Activated naive CD4-positive, alpha-beta T cell treated with anti-CD3 and anti-CD28 coated beads, Interleukin-2, amount 50 U/mL, for 24 hours (primary cell): ENCODE measurements at regions not wholly inside any gene's neighbourhood (a gene's known extent, or its start where the extent isn't known, plus 50 kb on each side); places are given as distances from the start of the nearest gene placed in this dataset.

ENCODE experiments used
- H3K27ac Mint-ChIP-seq: one replicate; pipeline ENCODE4 v1.8.0; 2021; ENCODE audit warnings: mild to moderate bottlenecking, mixed read lengths
- H3K27me3 Mint-ChIP-seq: one replicate; pipeline ENCODE4 v1.8.0; 2021; ENCODE audit warnings: mixed read lengths
- H3K36me3 Mint-ChIP-seq: one replicate; pipeline ENCODE4 v1.8.0; 2021; ENCODE audit warnings: mixed read lengths
- H3K4me1 Mint-ChIP-seq: one replicate; pipeline ENCODE4 v1.8.0; 2021; ENCODE audit warnings: mixed read lengths
- H3K4me3 Mint-ChIP-seq: one replicate; pipeline ENCODE4 v1.8.0; 2021; ENCODE audit warnings: mild to moderate bottlenecking, mixed read lengths
- H3K9me3 Mint-ChIP-seq: one replicate; pipeline ENCODE4 v1.8.0; 2021; ENCODE audit warnings: mixed read lengths

DNA sequence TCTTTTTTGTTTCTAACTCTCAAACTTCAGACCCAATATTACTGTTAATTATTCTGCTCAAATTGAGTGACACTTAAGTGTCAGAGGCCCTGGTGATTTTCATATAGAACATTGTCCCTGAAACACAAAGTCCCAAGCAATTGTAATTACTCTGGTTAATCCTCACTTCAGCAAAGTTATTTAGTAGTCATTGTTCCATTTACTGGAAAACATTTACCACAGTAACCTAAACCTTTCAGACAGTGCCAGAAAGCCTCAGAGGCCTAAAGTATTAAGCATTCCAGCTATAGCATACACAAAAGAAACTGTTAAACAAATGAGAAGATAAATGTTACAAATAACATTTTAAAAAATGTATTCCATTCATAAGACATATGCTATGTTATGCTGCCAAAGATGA lies 237.2 kb upstream of the CDH6 start:
- H3K9me3 Mint-ChIP-seq: no peaks in the 10 kb centered on the region
- no peaks in the 10 kb centered on the region for H3K4me1 Mint-ChIP-seq

GRCh38 chr5:30937070-30937469 lies 256.4 kb upstream of the CDH6 start:
- Mint-ChIP-seq H3K4me3 (no peak overlapping the region), H3K36me3 (no peaks in the 10 kb centered on the region), H3K4me1 (no peaks in the 10 kb centered on the region), H3K27me3 (no peaks in the 10 kb centered on the region), H3K9me3 (peaks cover 6% of the 10 kb centered on the region), H3K27ac (no peak overlapping the region)

More for the DNA sequence above, 237.2 kb upstream of the CDH6 start:
- Mint-ChIP-seq H3K27me3 (no peaks in the 10 kb centered on the region), H3K4me3 (no peak overlapping the region), H3K27ac (no peak overlapping the region), H3K36me3 (no peaks in the 10 kb centered on the region)

GRCh38 chr5:30933599-30933998 lies 259.9 kb upstream of the CDH6 start:
- H3K9me3 Mint-ChIP-seq: peaks cover 6% of the 10 kb centered on the region
- H3K4me3 Mint-ChIP-seq: no peak overlapping the region
- H3K27me3 Mint-ChIP-seq: no peaks in the 10 kb centered on the region

GRCh38 chr5:30932273-30933017 lies 261.0 kb upstream of the CDH6 start:
- H3K4me1 Mint-ChIP-seq: no peaks in the 10 kb centered on the region
- H3K9me3 Mint-ChIP-seq: peaks cover 6% of the 10 kb centered on the region
- H3K36me3 Mint-ChIP-seq: no peaks in the 10 kb centered on the region
- no peaks in the 10 kb centered on the region for H3K27me3 Mint-ChIP-seq
- no peak overlapping the region for H3K27ac Mint-ChIP-seq
- H3K4me3 Mint-ChIP-seq: no peak overlapping the region

More at GRCh38 chr5:30933599-30933998, 259.9 kb upstream of the CDH6 start:
- Mint-ChIP-seq H3K27ac (no peak overlapping the region), H3K4me1 (no peaks in the 10 kb centered on the region), H3K36me3 (no peaks in the 10 kb centered on the region)

GRCh38 chr5:30930736-30931135 lies 262.8 kb upstream of the CDH6 start:
- H3K36me3 Mint-ChIP-seq: no peaks in the 10 kb centered on the region
- H3K4me1 Mint-ChIP-seq: no peaks in the 10 kb centered on the region
- H3K9me3 Mint-ChIP-seq: peaks cover 1% of the 10 kb centered on the region
- no peak overlapping the region for H3K27ac Mint-ChIP-seq
- H3K4me3 Mint-ChIP-seq: no peak overlapping the region
- H3K27me3 Mint-ChIP-seq: no peaks in the 10 kb centered on the region

DNA sequence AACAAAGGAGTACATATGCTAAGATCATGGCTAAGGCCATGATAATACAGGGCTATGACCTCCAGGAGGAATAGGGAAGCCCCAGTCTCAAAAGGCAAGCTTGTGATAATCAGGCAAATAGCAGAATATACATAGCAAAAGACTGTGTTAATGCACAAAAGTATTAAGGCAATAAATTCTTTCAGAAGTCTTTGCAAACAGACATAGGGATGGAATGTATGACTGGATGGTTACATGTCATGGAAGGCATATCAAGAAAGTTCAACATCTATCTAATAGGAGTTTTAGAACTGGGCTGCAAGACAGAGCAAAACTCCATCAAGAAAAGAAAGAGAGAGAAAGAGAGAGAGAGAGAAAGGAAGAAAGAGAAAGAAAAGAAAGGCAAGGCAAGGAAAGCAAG lies 264.5 kb upstream of the CDH6 start:
- no peaks in the 10 kb centered on the region for H3K27me3 Mint-ChIP-seq
- no peak overlapping the region for H3K27ac Mint-ChIP-seq
- H3K9me3 Mint-ChIP-seq: peaks cover 7% of the 10 kb centered on the region
- no peaks in the 10 kb centered on the region for H3K36me3 Mint-ChIP-seq
- H3K4me1 Mint-ChIP-seq: no peaks in the 10 kb centered on the region
- H3K4me3 Mint-ChIP-seq: no peak overlapping the region

DNA sequence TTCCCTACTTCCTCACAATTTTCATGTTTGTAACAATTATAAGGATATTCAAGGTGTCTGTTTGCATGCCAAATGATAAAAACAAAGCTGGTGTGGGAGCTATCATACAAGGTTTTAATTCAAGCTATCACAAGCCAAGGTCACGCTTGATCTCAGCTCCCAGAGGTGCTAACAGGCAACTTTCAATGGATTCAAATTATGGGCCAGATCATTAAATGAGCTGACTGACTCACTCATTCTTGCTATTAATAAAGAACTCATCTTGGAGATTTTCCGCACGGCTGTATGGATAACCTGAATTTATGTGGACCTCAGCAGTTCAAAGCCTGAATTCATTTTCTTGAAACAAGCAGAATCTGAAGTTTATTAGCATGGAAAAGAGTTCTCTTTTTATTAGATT lies 267.3 kb upstream of the CDH6 start:
- H3K4me1 Mint-ChIP-seq: no peaks in the 10 kb centered on the region
- no peaks in the 10 kb centered on the region for H3K27me3 Mint-ChIP-seq
- H3K27ac Mint-ChIP-seq: no peak overlapping the region
- H3K4me3 Mint-ChIP-seq: no peak overlapping the region
- H3K9me3 Mint-ChIP-seq: peaks cover 12% of the 10 kb centered on the region
- no peaks in the 10 kb centered on the region for H3K36me3 Mint-ChIP-seq

- no peak overlapping the region for H3K4me3 Mint-ChIP-seq
- no peaks in the 10 kb centered on the region for H3K36me3 Mint-ChIP-seq
- H3K27ac Mint-ChIP-seq: no peak overlapping the region
- H3K27me3 Mint-ChIP-seq: no peaks in the 10 kb centered on the region
- no peaks in the 10 kb centered on the region for H3K4me1 Mint-ChIP-seq
- H3K9me3 Mint-ChIP-seq: peaks cover 12% of the 10 kb centered on the region
These were observed 272.1 kb upstream of the CDH6 start for GRCh38 chr5:30921388-30921787.

GRCh38 chr5:30918171-30918570 lies 275.3 kb upstream of the CDH6 start:
- Mint-ChIP-seq H3K9me3 (no peaks in the 10 kb centered on the region), H3K4me1 (no peaks in the 10 kb centered on the region), H3K36me3 (no peaks in the 10 kb centered on the region), H3K27ac (no peak overlapping the region), H3K4me3 (no peak overlapping the region), H3K27me3 (no peaks in the 10 kb centered on the region)

- Mint-ChIP-seq H3K36me3 (no peaks in the 10 kb centered on the region), H3K4me3 (no peak overlapping the region), H3K27me3 (no peaks in the 10 kb centered on the region), H3K4me1 (no peaks in the 10 kb centered on the region), H3K9me3 (no peaks in the 10 kb centered on the region), H3K27ac (no peak overlapping the region)
These were observed 285.1 kb upstream of the CDH6 start for GRCh38 chr5:30908356-30908755.

DNA sequence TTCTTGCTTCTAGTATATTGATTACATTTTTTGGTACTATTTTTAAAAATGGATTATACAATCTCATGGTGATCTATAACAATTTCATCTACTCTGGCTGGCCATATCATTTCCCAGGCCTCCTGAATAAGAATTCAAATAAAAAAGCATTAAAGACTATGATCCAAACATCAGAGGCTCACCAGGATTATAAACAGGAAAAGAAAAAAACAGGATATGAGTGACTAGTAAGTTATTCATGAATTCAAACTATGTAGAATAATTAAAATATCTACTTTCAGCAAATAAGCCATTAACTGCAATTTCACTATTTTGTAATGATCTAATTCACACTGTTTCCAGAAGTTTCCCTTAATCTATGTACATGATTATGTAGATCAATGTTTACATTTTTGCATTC lies 293.1 kb upstream of the CDH6 start:
- Mint-ChIP-seq H3K27ac (no peak overlapping the region), H3K4me3 (no peak overlapping the region)

DNA sequence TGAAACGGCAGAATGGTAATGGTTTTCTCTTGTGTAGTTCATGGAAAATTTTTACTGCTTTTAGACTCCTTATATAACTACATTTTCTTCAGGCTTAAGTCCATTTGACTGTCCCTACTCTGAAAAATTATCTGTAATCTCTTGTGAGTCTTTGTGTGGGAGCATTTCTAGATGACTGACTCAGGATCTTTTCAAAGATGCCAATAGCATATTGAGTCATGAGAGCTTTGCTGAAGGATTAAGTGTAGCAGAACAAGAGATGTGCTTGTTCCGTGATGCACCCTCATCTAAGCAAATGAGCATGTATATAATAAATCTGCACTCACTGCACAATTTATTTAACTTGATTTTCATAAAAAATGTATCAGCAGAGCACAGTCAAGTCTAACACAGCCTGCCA lies 298.7 kb upstream of the CDH6 start:
- Mint-ChIP-seq H3K4me3 (no peak overlapping the region), H3K27me3 (no peaks in the 10 kb centered on the region), H3K4me1 (no peaks in the 10 kb centered on the region), H3K27ac (no peak overlapping the region), H3K36me3 (no peaks in the 10 kb centered on the region), H3K9me3 (no peaks in the 10 kb centered on the region)

More for the DNA sequence above, 293.1 kb upstream of the CDH6 start:
- Mint-ChIP-seq H3K27me3 (no peaks in the 10 kb centered on the region), H3K36me3 (no peaks in the 10 kb centered on the region), H3K4me1 (no peaks in the 10 kb centered on the region), H3K9me3 (no peaks in the 10 kb centered on the region)

GRCh38 chr5:30891660-30892059 lies 301.8 kb upstream of the CDH6 start:
- no peaks in the 10 kb centered on the region for H3K27me3 Mint-ChIP-seq
- no peak overlapping the region for H3K4me3 Mint-ChIP-seq
- H3K27ac Mint-ChIP-seq: no peak overlapping the region
- H3K36me3 Mint-ChIP-seq: no peaks in the 10 kb centered on the region
- H3K9me3 Mint-ChIP-seq: no peaks in the 10 kb centered on the region
- H3K4me1 Mint-ChIP-seq: no peaks in the 10 kb centered on the region

GRCh38 chr5:30890377-30890776 lies 303.1 kb upstream of the CDH6 start:
- Mint-ChIP-seq H3K4me1 (no peaks in the 10 kb centered on the region), H3K9me3 (no peaks in the 10 kb centered on the region), H3K4me3 (no peak overlapping the region), H3K36me3 (no peaks in the 10 kb centered on the region), H3K27me3 (no peaks in the 10 kb centered on the region), H3K27ac (no peak overlapping the region)

DNA sequence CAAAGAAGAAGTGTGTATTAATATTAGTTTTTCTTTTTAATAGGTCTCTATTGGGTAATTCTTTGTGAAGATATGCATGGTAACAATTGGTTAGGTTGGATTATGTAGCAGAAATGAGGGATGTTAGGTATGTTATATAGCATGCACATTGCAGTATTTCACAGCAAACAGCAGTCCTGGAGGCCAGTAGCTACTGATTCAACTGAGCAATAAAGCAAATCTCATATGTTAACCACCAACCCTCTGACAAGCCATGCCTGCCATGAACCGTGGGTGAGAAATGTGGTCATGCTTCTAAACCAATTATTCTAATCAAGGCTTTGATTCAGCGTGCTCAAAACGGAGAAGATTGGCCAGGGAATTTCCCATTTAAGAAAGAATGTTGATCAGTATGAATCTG lies 313.0 kb upstream of the CDH6 start:
- no peaks in the 10 kb centered on the region for H3K27me3 Mint-ChIP-seq
- no peaks in the 10 kb centered on the region for H3K9me3 Mint-ChIP-seq
- no peak overlapping the region for H3K27ac Mint-ChIP-seq
- no peak overlapping the region for H3K4me3 Mint-ChIP-seq
- H3K4me1 Mint-ChIP-seq: no peaks in the 10 kb centered on the region
- H3K36me3 Mint-ChIP-seq: no peaks in the 10 kb centered on the region

DNA sequence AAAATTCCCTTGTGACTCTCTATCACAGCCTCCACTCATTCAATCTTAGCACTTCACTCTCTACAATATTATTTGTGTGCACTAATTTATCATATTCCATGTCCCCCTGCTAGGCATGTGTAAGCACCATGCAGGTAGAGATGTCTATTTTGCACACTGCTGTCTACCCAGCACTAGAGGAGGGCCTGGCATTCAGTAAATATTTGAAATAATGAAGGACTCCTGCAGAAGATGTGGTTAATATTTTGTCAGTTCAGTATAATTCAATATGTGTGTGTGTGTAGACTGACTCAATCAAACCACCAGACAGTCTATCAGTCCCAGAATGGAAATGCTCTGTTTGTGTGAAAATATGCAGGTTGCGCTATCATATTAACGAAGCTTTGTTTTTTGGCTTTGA lies 313.6 kb upstream of the CDH6 start:
- no peak overlapping the region for H3K4me3 Mint-ChIP-seq
- no peaks in the 10 kb centered on the region for H3K36me3 Mint-ChIP-seq
- no peaks in the 10 kb centered on the region for H3K27me3 Mint-ChIP-seq
- H3K9me3 Mint-ChIP-seq: no peaks in the 10 kb centered on the region
- no peaks in the 10 kb centered on the region for H3K4me1 Mint-ChIP-seq
- no peak overlapping the region for H3K27ac Mint-ChIP-seq

DNA sequence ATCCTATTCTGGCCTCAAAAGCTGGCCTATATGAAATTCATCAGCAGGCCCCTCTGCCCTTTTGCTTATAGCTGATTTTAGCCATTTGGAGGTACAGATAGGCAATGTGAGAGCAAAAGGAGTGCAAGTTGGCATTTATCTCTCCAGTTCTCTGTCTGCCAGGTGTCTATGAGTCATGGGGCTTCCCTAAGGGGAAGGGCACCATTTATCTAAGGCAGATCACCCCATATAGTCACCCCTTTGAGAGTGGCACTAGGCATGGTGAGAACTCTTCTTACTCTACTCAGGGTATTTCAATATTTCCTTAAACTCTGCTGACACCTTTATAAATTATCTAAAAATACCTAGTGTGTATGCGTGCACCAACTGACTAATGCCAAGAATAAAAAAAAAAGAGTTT lies 314.7 kb upstream of the CDH6 start:
- Mint-ChIP-seq H3K27me3 (no peaks in the 10 kb centered on the region), H3K27ac (no peak overlapping the region), H3K4me3 (no peak overlapping the region), H3K36me3 (no peaks in the 10 kb centered on the region), H3K4me1 (no peaks in the 10 kb centered on the region), H3K9me3 (no peaks in the 10 kb centered on the region)
